Mesothelial cell of epicardium (in vitro differentiated cells): ENCODE measurements at regions not wholly inside any gene's neighbourhood (a gene's known extent, or its start where the extent isn't known, plus 50 kb on each side); places are given as distances from the start of the nearest gene placed in this dataset.

Experiments used
- DNase-seq, 2 experiments: peaks; one replicate each; pipeline ENCODE4 v3.0.0; 2021; ENCODE audit warnings: low spot score in 2 of 2; ENCODE audit not compliant: unreplicated experiment in 2 of 2
- H3K27ac Mint-ChIP-seq: 2 replicates; pipeline ENCODE4 v1.8.0; 2021; ENCODE audit warnings: mixed read lengths
- H3K27me3 Mint-ChIP-seq: 2 replicates; pipeline ENCODE4 v1.8.0; 2021; ENCODE audit warnings: low read depth, mixed read lengths
- H3K36me3 Mint-ChIP-seq: 2 replicates; pipeline ENCODE4 v1.8.0; 2021; ENCODE audit warnings: mixed read lengths
- H3K4me1 Mint-ChIP-seq: 2 replicates; pipeline ENCODE4 v1.8.0; 2021; ENCODE audit warnings: mixed read lengths
- H3K4me3 Mint-ChIP-seq: 2 replicates; pipeline ENCODE4 v1.8.0; 2021; ENCODE audit warnings: mild to moderate bottlenecking, moderate library complexity, mixed read lengths
- H3K9me3 Mint-ChIP-seq: 2 replicates; pipeline ENCODE4 v1.8.0; 2021; ENCODE audit warnings: mixed read lengths
- TF ChIP-seq, protein P1 (sequence below): fragments of 200-600 bp; sonication (generic); IDR thresholded peaks from one replicate; pipeline ENCODE4 v1.5.0; 2021; ENCODE audit warnings: antibody characterized with exemption; ENCODE audit not compliant: unreplicated experiment

DNA sequence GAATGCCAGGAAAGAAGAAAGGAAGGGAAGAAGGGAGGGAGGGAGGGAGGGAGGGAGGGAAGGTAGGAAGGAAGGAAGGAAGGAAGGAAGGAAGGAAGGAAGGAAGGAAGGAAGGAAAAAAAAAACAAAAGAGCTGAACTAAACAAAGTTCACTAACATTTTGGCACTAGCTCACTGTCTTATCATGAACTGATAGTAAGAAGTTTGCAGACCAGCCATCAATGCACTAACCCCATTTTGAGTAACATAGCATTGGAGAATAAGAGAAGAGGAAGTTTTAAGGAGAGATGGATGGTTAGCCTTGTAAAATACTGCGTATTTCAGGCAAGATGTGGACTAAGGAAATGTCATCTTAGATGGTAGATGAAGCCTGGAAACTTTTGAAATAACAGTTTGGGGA lies 1136.0 kb downstream of the FLRT2 start:
- no peak for DNase-seq
- Mint-ChIP-seq H3K4me1 (no peaks in the 10 kb centered on the region), H3K36me3 (no peaks in the 10 kb centered on the region), H3K4me3 (no peak overlapping the region), H3K27me3 (no peaks in the 10 kb centered on the region), H3K27ac (no peak overlapping the region), H3K9me3 (peaks cover 7% of the 10 kb centered on the region)
- TF ChIP-seq, protein P1, sequence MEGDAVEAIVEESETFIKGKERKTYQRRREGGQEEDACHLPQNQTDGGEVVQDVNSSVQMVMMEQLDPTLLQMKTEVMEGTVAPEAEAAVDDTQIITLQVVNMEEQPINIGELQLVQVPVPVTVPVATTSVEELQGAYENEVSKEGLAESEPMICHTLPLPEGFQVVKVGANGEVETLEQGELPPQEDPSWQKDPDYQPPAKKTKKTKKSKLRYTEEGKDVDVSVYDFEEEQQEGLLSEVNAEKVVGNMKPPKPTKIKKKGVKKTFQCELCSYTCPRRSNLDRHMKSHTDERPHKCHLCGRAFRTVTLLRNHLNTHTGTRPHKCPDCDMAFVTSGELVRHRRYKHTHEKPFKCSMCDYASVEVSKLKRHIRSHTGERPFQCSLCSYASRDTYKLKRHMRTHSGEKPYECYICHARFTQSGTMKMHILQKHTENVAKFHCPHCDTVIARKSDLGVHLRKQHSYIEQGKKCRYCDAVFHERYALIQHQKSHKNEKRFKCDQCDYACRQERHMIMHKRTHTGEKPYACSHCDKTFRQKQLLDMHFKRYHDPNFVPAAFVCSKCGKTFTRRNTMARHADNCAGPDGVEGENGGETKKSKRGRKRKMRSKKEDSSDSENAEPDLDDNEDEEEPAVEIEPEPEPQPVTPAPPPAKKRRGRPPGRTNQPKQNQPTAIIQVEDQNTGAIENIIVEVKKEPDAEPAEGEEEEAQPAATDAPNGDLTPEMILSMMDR: no peak

DNA sequence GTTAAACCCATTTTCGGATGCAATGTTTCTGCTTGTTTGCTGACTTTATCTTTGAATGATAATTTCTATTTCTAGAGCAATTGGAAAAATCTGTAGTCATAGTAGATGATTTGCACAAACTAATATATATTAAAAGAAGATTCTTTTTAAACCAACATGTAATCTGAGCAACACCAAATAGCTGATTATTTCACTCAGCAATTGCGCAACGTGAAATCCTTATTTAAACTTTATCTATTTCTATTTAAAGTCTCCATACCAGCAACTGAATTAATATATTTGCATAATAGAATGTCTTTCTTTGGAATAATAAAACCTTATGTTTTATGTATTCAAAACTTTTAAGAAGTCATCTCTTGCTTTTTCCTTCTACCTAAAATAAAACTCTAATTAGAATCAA lies 1132.4 kb downstream of the FLRT2 start:
- H3K36me3 Mint-ChIP-seq: no peaks in the 10 kb centered on the region
- H3K27ac Mint-ChIP-seq: no peak overlapping the region
- no peaks in the 10 kb centered on the region for H3K27me3 Mint-ChIP-seq

DNA sequence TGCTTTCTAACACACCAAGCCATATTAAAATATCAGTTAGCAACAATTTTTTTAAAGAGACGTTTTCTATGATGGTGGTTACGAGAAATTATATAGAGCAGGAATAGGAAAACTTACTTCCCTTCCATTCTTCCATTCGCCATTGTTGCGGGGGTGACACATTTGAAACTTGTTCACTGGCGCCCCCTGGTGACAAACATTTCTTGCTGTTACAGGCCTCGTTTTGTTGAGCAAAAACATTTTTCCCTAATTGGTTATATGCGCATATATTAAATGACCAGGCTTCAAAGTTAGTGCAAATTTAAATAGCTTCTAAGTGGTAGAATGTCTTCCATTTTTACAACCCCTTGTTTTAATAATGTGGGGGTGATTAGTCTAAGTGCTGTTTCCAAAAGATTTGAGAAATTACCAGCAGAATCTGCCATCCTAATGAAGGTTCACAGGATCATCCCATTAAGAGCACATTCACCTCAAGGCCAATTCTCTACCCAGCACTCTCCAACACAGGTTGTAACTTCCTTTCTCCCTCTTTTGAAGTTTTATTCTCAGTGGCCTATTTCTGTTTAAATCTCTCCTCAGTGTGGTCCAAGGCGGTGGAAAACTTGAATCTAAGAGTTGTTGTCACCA lies 1124.7 kb downstream of the FLRT2 start:
- H3K36me3 Mint-ChIP-seq: no peaks in the 10 kb centered on the region
- peaks cover 2% of the 10 kb centered on the region for H3K4me1 Mint-ChIP-seq
- no peak overlapping the region for H3K4me3 Mint-ChIP-seq
- H3K27ac Mint-ChIP-seq: no peak overlapping the region
- no peaks in the 10 kb centered on the region for H3K27me3 Mint-ChIP-seq
- TF ChIP-seq, protein P1: peak; percentile 76
- DNase-seq: peak in 1 of 2 experiments; percentile 56
- peaks cover 17% of the 10 kb centered on the region for H3K9me3 Mint-ChIP-seq

More for the DNA sequence above, 1132.4 kb downstream of the FLRT2 start:
- H3K4me1 Mint-ChIP-seq: no peaks in the 10 kb centered on the region
- no peak overlapping the region for H3K4me3 Mint-ChIP-seq
- DNase-seq: no peak
- H3K9me3 Mint-ChIP-seq: peaks cover 4% of the 10 kb centered on the region
- TF ChIP-seq, protein P1: no peak

DNA sequence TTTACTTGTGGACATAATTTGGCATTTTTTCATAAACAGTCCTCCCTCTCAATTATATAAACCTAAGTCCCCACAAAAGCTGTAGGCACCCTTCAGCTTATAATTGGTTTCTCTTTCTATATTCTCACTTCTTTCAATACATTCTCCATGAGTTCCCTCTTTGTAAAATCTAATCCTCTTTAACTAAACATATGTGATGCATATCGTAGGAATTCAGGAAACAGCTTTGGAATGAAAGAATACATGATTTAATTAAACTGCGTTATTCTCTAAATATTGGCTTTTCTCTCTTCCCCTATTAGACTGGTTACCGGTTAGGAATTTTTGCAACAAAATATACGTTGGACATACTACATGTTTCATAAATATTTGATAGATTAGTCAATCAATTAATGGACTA lies 1122.6 kb downstream of the FLRT2 start:
- Mint-ChIP-seq H3K4me3 (no peak overlapping the region), H3K27ac (no peak overlapping the region), H3K27me3 (no peaks in the 10 kb centered on the region), H3K36me3 (no peaks in the 10 kb centered on the region), H3K4me1 (peaks cover 2% of the 10 kb centered on the region), H3K9me3 (peaks cover 28% of the 10 kb centered on the region)
- TF ChIP-seq, protein P1: no peak
- DNase-seq: no peak

DNA sequence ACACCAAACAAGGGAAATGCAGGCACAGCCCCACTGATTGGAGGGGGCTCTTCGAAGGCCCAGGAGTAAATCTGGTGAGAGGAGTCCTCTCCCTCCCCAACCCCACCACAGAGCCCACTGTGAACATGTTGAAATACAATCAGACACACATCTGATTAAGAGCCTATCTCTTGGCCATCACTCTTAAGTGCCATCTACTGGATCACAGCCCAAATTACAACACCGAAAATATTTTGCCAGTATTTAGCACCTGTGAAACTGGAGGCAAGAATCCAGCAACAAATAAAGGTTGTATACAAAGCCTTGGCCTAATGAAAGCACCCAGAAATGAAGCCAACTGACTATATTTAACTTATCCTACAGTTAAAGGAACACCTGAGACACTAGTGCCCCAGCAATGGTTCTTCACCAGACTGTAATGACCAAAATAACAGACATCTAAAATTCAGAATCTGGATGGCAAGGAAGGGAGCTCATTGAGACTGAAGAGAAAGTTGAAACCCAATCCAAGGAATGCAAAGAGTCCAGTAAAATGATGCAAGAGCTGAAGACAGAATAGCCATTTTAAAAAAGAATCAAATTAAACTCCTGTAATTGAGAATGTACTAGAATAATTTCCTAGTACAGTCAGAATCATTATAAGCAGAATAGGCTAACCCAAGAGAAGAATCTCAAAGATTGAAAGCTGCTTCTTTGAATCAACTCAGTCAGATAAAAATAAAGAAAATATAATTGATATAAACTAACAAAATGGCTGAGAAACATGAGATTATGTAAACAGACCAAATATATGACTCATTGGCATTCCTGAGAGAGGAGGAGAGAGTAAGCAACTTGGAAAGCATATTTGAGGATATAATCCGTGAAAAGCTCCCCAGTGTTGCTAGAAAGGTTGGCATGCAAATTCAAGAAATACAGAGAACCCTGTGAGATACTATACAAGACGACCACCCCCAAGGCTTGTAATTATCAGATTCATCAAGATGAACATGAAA lies 1117.0 kb downstream of the FLRT2 start:
- no peaks in the 10 kb centered on the region for H3K4me1 Mint-ChIP-seq
- TF ChIP-seq, protein P1: no peak
- H3K27ac Mint-ChIP-seq: no peak overlapping the region
- no peaks in the 10 kb centered on the region for H3K36me3 Mint-ChIP-seq
- no peaks in the 10 kb centered on the region for H3K27me3 Mint-ChIP-seq
- H3K4me3 Mint-ChIP-seq: no peak overlapping the region
- no peak for DNase-seq
- peaks cover 36% of the 10 kb centered on the region for H3K9me3 Mint-ChIP-seq
